ENCODE measurements at regions not wholly inside any gene's neighbourhood (a gene's known extent, or its start where the extent isn't known, plus 50 kb on each side); places are given as distances from the start of the nearest gene placed in this dataset.

GRCh38 chr16:9152649-9153501 lies 61.4 kb downstream of the HAPSTR1 start:
- Histone ChIP-seq H3K4me3 (no peak overlapping the region), H3K36me3 (no peaks in the 10 kb centered on the region), H3K27me3 (no peaks in the 10 kb centered on the region), H3K4me1 (no peaks in the 10 kb centered on the region), H3K9me3 (no peaks in the 10 kb centered on the region), H3K27ac (no peak overlapping the region)
- TF ChIP-seq POLR2A (IDR thresholded peaks at IDR 0.05) = no peak
- no peak for TF ChIP-seq CTCF (IDR thresholded peaks at IDR 0.05)
- DNase-seq = no peak
- intact Hi-C loops (cut with DNase I; ENCODE audit: low total_unique reads) = no loop called here

- no peak for TF ChIP-seq CTCF (IDR thresholded peaks at IDR 0.05)
- intact Hi-C loops (cut with DNase I; ENCODE audit: low total_unique reads) = no loop called here
- no peak overlapping the region for H3K27ac ChIP-seq
Observed at GRCh38 chr16:9153502-9153864, 62.0 kb downstream of the HAPSTR1 start.

GRCh38 chr16:9154567-9155410 lies 63.3 kb downstream of the HAPSTR1 start:
- H3K27ac ChIP-seq = no peak overlapping the region
- H3K4me3 ChIP-seq = no peak overlapping the region
- no peaks in the 10 kb centered on the region for H3K27me3 ChIP-seq
- intact Hi-C loops (cut with DNase I; ENCODE audit: low total_unique reads) = no loop called here
- H3K9me3 ChIP-seq = no peaks in the 10 kb centered on the region
- no peak for TF ChIP-seq CTCF (IDR thresholded peaks at IDR 0.05)
- TF ChIP-seq POLR2A (IDR thresholded peaks at IDR 0.05) = no peak
- no peaks in the 10 kb centered on the region for H3K36me3 ChIP-seq
- no peaks in the 10 kb centered on the region for H3K4me1 ChIP-seq
- DNase-seq = no peak

More at GRCh38 chr16:9153502-9153864, 62.0 kb downstream of the HAPSTR1 start:
- H3K4me3 ChIP-seq = no peak overlapping the region
- no peaks in the 10 kb centered on the region for H3K4me1 ChIP-seq
- no peak for DNase-seq
- no peaks in the 10 kb centered on the region for H3K27me3 ChIP-seq
- H3K9me3 ChIP-seq = no peaks in the 10 kb centered on the region
- no peaks in the 10 kb centered on the region for H3K36me3 ChIP-seq

GRCh38 chr16:9155871-9156270 lies 64.4 kb downstream of the HAPSTR1 start:
- intact Hi-C loops (cut with DNase I; ENCODE audit: low total_unique reads) = no loop called here
- Histone ChIP-seq H3K9me3 (no peaks in the 10 kb centered on the region), H3K4me3 (no peak overlapping the region), H3K27me3 (no peaks in the 10 kb centered on the region), H3K36me3 (no peaks in the 10 kb centered on the region), H3K27ac (no peak overlapping the region), H3K4me1 (no peaks in the 10 kb centered on the region)
- DNase-seq = no peak
- TF ChIP-seq POLR2A (IDR thresholded peaks at IDR 0.05) (no peak), CTCF (IDR thresholded peaks at IDR 0.05) (no peak)

Data from uterus (tissue), 3 donors.